GM12891 (cell line): ENCODE measurements at regions not wholly inside any gene's neighbourhood (a gene's known extent, or its start where the extent isn't known, plus 50 kb on each side); places are given as distances from the start of the nearest gene placed in this dataset.

ENCODE experiments used
- DNase-seq: peaks from one replicate; pipeline ENCODE4 v3.0.0; 2011; ENCODE audit warnings: low spot score; ENCODE audit not compliant: insufficient read length
- FAIRE-seq: peaks from 2 replicates; lab custom pipeline; 2011; peaks lifted over from hg19 to GRCh38; lab: Jason Lieb, UNC
- PAX5 ChIP-seq: IDR thresholded peaks from 2 replicates; pipeline ENCODE4 v1.6.1; 2011; ENCODE audit warnings: low read length, moderate library complexity, mild to moderate bottlenecking; ENCODE audit not compliant: insufficient read depth, severe bottlenecking
- POLR2A ChIP-seq: IDR thresholded peaks from 2 replicates; pipeline ENCODE4 v1.6.1; 2011; ENCODE audit warnings: low read depth, low read length, control low read depth
- POLR2AphosphoS5 ChIP-seq: IDR thresholded peaks from 2 replicates; pipeline ENCODE4 v1.6.1; 2011; ENCODE audit warnings: low read depth, low read length, control low read depth
- POU2F2 ChIP-seq: IDR thresholded peaks from 2 replicates; pipeline ENCODE4 v1.6.1; 2011; ENCODE audit warnings: low read depth, mild to moderate bottlenecking, control low read depth, low read length, moderate library complexity
- SPI1 ChIP-seq: IDR thresholded peaks from 2 replicates; pipeline ENCODE4 v1.6.1; 2011; ENCODE audit warnings: low read depth, low read length, control low read depth
- TAF1 ChIP-seq: IDR thresholded peaks from 2 replicates; pipeline ENCODE4 v1.6.1; 2011; ENCODE audit warnings: low read depth, low read length, control low read depth

DNA sequence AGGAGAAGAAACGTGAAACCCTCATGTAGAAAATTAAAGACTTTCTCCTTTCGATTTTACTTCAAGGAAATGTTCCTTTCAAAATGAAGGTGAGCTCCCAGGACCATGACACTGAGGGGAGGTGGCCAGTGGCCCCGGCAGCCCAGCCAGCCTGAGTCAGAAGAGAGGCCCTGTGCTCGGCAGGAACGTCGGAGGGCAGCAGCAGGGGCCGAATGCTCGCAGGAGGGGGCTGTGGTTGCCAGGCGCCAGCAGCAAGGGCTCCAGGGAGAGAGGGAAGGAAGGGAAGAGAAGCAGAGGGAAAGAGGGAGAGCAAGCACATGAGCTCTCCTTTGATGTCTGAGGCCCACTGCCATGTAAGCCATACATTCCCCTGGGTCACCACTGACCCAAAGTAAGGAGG, 73.3 kb upstream of the ACKR3 start:
- no peak for DNase-seq
- TF ChIP-seq PAX5: no peak
- no peak for TF ChIP-seq POU2F2
- TF ChIP-seq SPI1: no peak
- no peak for TF ChIP-seq POLR2AphosphoS5
- TF ChIP-seq TAF1: no peak
- no peak for TF ChIP-seq POLR2A
- no peak for FAIRE-seq

DNA sequence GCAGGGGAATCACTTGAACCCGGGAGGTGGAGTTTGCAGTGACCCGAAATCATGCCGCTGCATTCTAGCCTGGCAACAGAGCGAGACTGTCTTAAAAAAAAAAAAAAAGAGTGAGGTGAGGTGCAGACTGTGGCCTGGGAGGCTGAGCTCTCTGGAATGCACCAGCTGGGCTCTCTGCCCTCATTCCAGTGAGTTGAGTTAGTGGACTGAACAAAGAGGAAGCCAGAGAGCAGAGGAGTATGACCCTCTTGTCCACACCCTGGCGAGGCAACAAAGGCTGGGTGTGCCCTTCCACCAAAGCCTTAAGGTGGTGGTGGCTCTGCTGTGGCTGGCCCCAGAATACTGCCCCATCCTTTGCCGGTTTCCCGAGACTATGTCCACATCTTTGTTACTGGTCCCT, 71.3 kb upstream of the ACKR3 start:
- TF ChIP-seq POLR2A: no peak
- no peak for TF ChIP-seq POU2F2
- TF ChIP-seq SPI1: no peak
- TF ChIP-seq TAF1: no peak
- TF ChIP-seq PAX5: no peak
- no peak for TF ChIP-seq POLR2AphosphoS5
- FAIRE-seq (no peak), DNase-seq (no peak)

DNA sequence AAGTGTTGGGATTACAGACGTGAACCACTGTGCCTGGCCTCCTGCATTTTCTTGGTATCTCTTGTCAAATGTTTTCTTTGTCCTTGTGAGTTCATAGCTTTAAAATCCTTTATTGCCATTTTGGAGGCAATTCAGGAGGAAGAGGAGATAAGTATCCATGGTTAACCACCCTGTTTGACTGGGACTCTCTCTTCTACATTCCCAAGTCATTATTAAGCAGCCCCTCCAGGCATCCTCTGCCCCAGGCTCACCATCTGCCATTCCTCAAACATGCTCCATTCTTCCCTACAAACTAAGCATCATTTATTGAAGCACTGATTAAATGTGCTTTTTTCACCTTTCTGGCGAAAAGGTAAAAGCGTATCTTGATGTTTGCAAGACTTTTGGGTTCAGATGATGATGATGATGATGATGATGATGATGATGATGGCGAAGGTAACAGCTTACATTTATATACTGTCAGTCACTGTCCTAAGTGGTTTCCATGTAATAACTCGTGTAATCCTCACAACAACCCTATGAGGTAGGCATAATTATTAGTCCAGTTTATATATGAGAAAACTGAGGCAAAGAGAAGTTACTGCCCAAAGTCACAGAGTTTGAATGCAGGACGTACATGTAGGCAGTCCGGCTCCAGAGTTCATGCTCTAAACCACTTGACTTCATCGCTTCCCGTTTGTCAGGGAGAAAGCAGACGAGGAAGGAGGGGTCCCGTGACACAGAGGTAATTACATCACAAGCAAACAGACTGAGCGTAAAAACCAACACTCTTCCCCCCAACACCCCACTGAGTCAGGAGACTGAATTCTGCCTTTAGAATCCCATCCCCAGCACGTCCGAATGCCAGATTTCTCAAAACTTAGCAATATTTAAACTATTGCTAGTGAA, 69.7 kb upstream of the ACKR3 start:
- DNase-seq: no peak
- TF ChIP-seq POLR2A (no peak), POLR2AphosphoS5 (no peak), SPI1 (no peak), POU2F2 (no peak), PAX5 (no peak), TAF1 (no peak)
- FAIRE-seq: no peak

DNA sequence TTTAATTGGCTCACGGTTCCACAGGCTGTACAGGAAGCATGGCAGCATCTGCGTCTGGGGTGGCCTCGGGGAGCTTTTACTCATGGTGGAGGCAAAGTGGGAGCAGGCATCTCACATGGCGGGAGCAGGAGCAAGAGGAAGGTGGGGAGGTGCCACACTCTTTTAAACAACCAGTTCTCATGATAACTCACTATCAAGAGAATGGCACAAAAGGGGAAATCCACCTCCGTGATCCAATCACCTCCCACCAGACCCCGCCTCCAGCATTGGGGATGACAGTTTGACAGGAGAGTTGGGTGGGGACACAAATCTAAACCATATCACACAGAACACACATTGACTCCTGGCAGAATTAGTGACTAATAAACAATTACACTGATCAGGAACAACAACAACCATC, 68.6 kb upstream of the ACKR3 start:
- no peak for DNase-seq
- FAIRE-seq: no peak
- TF ChIP-seq PAX5 (no peak), POLR2A (no peak), SPI1 (no peak), POU2F2 (no peak), POLR2AphosphoS5 (no peak), TAF1 (no peak)

DNA sequence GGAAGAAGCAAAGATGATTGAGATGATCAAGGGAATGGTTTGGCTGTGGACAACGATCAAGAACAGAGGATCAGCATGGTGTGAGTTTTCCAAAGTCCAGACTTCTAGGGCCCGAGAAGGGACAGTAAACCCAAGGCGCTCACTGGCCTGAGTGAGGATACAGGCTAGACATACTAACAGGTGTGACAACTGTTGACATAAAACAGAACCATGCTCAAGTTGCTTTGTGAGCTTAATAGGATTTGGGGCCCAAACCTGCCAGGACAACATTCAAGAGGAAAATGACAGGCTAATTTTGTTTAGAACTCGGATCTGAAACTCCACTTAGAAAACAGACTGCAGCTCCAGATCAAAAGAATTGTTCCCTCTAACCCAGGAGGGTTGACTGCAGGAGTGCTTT, 68.1 kb upstream of the ACKR3 start:
- no peak for DNase-seq
- no peak for FAIRE-seq
- TF ChIP-seq PAX5: no peak
- no peak for TF ChIP-seq TAF1
- no peak for TF ChIP-seq POLR2A
- no peak for TF ChIP-seq POU2F2
- no peak for TF ChIP-seq POLR2AphosphoS5
- TF ChIP-seq SPI1: no peak

DNA sequence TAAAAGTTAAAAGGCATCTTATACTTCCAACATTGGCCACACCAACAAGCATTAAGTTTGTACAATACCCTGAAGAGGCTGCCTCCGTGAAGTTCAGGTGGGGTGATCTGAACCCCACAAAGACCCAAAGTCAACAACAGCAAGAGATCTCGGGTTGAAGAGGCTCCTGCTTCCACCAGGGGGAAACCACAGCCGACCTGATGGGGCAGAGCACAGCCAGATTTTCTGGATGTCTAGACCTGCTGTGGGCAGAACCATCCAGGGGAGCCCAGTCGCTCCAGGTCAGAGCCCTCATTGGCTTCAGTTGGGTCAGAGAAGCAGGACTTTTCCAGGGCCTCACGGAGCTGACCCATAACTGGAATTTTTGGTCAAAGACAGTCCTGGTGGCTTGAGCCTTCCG, 66.5 kb upstream of the ACKR3 start:
- TF ChIP-seq POLR2AphosphoS5: no peak
- DNase-seq: no peak
- no peak for FAIRE-seq

DNA sequence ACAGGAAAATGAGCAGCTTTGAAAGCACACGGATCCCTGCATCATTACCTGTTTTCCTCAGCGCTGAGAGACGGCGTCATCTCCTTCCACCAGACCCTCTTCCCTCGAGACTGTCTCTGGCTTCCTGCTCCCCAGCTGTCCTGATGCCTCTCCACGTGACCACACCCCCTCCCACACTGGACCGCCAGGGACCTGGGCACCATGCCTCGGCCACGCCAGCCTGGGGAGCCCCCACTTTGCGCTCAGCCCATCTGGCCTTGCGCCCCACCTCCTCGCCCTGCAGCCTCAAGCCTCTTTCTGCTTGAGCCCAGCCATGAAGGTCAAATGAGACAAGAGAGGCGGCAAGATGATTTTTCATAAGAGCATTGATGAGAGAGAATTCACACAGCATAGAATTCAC, 66.0 kb upstream of the ACKR3 start:
- FAIRE-seq (no peak), DNase-seq (no peak)
- TF ChIP-seq TAF1: no peak
- TF ChIP-seq POU2F2: no peak
- TF ChIP-seq PAX5: no peak
- TF ChIP-seq POLR2AphosphoS5: no peak
- TF ChIP-seq POLR2A: no peak
- no peak for TF ChIP-seq SPI1

DNA sequence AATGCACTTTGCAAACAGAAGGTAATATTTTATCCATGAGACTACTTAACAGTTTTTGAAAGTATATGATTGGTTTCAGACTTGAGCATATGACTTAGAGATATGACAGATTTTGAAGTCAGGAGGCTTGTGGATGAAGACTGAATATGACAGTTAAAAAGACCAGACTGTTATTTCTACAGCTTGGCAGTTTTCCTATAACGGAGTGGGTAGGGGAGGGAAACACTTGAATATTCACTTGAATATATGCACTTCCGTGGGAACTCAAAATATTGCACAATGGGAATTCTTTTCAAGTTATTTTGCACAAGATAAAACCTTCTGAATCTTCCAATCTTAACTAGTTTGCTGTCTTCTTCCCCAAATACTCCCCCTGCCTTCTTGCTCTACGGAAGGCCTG, 64.6 kb upstream of the ACKR3 start:
- no peak for DNase-seq
- TF ChIP-seq TAF1 (no peak), PAX5 (no peak), POLR2AphosphoS5 (no peak), SPI1 (no peak), POU2F2 (no peak), POLR2A (no peak)
- FAIRE-seq: no peak

DNA sequence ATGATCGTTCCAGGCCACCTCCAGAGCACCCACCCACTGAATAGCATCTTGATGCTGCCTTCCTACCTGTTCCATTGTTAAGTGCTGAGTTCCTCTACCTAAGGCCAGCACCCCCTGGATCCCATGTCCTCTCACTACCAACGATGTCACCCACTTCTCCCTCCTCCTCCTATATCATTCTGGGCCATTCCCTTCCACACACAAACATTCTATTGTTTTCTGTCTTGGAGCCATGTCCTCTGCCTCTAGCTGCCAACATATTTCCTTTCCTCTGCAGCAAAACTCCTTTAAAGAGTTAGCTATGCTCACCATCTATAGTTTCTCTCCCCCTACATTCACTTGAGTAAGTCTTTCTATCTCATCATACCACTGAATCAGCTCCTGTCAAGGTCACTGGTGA, 64.0 kb upstream of the ACKR3 start:
- TF ChIP-seq SPI1 (no peak), POU2F2 (no peak), PAX5 (no peak), TAF1 (no peak), POLR2AphosphoS5 (no peak), POLR2A (no peak)
- FAIRE-seq (no peak), DNase-seq (no peak)

DNA sequence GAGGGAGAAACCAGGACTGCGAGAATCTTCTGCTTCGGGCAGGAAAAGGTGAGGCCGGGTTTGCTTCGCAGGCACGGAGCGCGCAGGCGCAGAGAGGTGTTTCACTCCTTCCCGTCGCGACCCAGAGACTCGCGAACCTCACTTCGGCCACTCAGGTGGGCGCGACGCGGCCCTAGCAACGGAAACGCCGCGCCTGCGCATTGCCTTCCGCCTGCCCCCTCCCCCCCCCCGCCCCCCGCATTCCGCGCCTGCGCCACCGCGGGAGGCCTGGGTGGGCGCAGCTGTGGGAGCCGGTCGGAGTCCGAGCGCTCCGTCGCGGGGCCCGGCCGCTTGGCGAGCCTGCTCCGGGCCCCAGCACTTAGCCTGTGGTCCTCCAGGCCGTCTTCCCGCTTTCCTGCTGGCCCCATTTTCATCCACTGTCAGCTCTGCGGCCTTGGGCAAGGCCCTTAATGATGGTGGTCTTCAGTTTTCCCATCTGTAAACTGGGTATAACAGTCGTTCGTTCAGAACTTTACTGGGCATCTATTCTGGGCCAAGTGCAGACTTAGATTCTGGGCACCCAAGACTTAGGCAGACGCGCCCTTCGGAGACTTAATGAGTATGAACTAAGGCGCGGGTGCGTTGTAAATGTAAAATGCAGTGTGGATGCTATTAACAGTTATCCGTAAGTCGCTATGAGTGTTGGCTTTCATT, 62.1 kb upstream of the ACKR3 start:
- peak; percentile 43 for DNase-seq
- FAIRE-seq: no peak
- no peak for TF ChIP-seq TAF1

DNA sequence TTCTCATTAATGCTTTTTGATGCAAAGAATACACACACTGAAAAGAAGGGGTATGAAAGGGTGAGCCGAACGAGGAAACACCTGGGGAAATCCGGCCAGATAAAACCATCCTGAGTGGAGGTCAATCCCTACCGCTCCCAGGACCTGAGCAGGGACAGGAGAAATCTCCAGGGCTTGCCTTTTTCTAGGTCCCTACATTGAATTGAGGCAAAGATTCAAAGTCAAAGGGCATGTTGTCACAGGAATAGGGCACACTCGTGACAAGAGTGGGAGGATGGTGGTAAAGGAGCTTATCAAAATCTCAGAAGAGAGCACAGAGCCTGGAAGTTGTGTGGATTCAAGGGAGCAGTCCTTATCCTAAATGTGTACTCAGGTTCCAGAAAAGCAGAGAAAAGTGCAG, 61.2 kb upstream of the ACKR3 start:
- TF ChIP-seq POLR2A: no peak
- no peak for TF ChIP-seq POLR2AphosphoS5
- TF ChIP-seq POU2F2: no peak
- no peak for TF ChIP-seq TAF1
- TF ChIP-seq PAX5: no peak
- no peak for FAIRE-seq
- no peak for DNase-seq
